Naive thymus-derived CD4-positive, alpha-beta T cell (primary cell): ENCODE measurements at regions not wholly inside any gene's neighbourhood (a gene's known extent, or its start where the extent isn't known, plus 50 kb on each side); places are given as distances from the start of the nearest gene placed in this dataset.

ENCODE experiments used
- ATAC-seq: fragments of 150-1000 bp; cut with Tn5 transposase; 2 replicates; pipeline ENCODE4 v1.10.0; 2021; ENCODE audit warnings: mild to moderate bottlenecking, moderate library complexity
- CTCF ChIA-PET: fragments of 350-600 bp; sonication (Branson Sonifier 250); formaldehyde crosslinking; loops from one replicate; lab custom pipeline; 2021; ENCODE audit warnings: antibody characterized with exemption; lab: Charles Lee
- POLR2A ChIA-PET: fragments of 350-600 bp; sonication (Branson Sonifier 250); formaldehyde crosslinking; loops from one replicate; lab custom pipeline; 2021; ENCODE audit warnings: antibody characterized with exemption, inconsistent platforms; lab: Charles Lee
- DNase-seq, 9 donors: peaks; one replicate each; pipeline versions ENCODE4 v3.0.0 to v3.0.0-alpha.2; 2020 to 2022; ENCODE audit warnings: mixed read lengths in 1 of 9
- H3K27ac ChIP-seq: one replicate; pipeline ENCODE4 v1.7.0; 2013; ENCODE audit warnings: mild to moderate bottlenecking, low read depth, low read length, moderate library complexity
- H3K27me3 ChIP-seq, 2 donors: one replicate each; pipeline ENCODE4 v1.7.0; 2013; ENCODE audit warnings: low read length in 2 of 2, mild to moderate bottlenecking in 2 of 2, moderate library complexity in 2 of 2; ENCODE audit not compliant: control insufficient read depth in 2 of 2, insufficient read depth in 2 of 2
- H3K36me3 ChIP-seq, 3 experiments: 1 replicate in 2 of 3; 2 replicates in 1 of 3; pipeline ENCODE4 v1.7.0; 2013; ENCODE audit warnings: low read length in 3 of 3, mild to moderate bottlenecking in 3 of 3, moderate library complexity in 1 of 3; ENCODE audit not compliant: insufficient read depth in 3 of 3, control insufficient read depth in 2 of 3
- H3K4me1 ChIP-seq, 2 donors: one replicate each; pipeline ENCODE4 v1.7.0; 2013; ENCODE audit warnings: low read length in 2 of 2, mild to moderate bottlenecking in 2 of 2, moderate library complexity in 1 of 2; ENCODE audit not compliant: control insufficient read depth in 2 of 2, insufficient read depth in 2 of 2
- H3K4me3 ChIP-seq: 2 replicates; pipeline ENCODE4 v1.7.0; 2013; ENCODE audit warnings: mild to moderate bottlenecking, low read length
- H3K9me3 ChIP-seq, 3 experiments: 1 replicate in 2 of 3; 2 replicates in 1 of 3; pipeline ENCODE4 v1.7.0; 2013; ENCODE audit warnings: low read length in 3 of 3; ENCODE audit not compliant: control insufficient read depth in 2 of 3
- H3K27ac Mint-ChIP-seq, 9 donors: one replicate each; pipeline ENCODE4 v1.8.0; 2020 to 2022; ENCODE audit warnings: mixed read lengths in 9 of 9, mild to moderate bottlenecking in 8 of 9, moderate library complexity in 5 of 9, inconsistent platforms in 2 of 9
- H3K27me3 Mint-ChIP-seq, 5 donors: one replicate each; pipeline ENCODE4 v1.8.0; 2021 to 2022; ENCODE audit warnings: mixed read lengths in 5 of 5, mild to moderate bottlenecking in 1 of 5
- H3K36me3 Mint-ChIP-seq, 5 donors: one replicate each; pipeline ENCODE4 v1.8.0; 2020 to 2022; ENCODE audit warnings: mixed read lengths in 5 of 5, mild to moderate bottlenecking in 3 of 5, inconsistent platforms in 1 of 5
- H3K4me1 Mint-ChIP-seq, 7 donors: one replicate each; pipeline ENCODE4 v1.8.0; 2020 to 2022; ENCODE audit warnings: mixed read lengths in 7 of 7, mild to moderate bottlenecking in 3 of 7, inconsistent platforms in 1 of 7
- H3K4me3 Mint-ChIP-seq, 10 donors: one replicate each; pipeline ENCODE4 v1.8.0; 2020 to 2022; ENCODE audit warnings: mild to moderate bottlenecking in 10 of 10, mixed read lengths in 10 of 10, moderate library complexity in 6 of 10, inconsistent platforms in 2 of 10
- H3K9me3 Mint-ChIP-seq, 11 donors: one replicate each; pipeline ENCODE4 v1.8.0; 2020 to 2022; ENCODE audit warnings: mixed read lengths in 11 of 11, mild to moderate bottlenecking in 4 of 11, inconsistent platforms in 1 of 11, moderate library complexity in 1 of 11
- intact Hi-C, 2 donors: fragments of 100-400 bp; cut with micrococcal nuclease; formaldehyde crosslinking; loops; one replicate each; pipeline ENCODE4 v1.15.1; 2023

GRCh38 chr5:17872204-17872603 is 237.9 kb downstream of the TAF11L14 start:
- ATAC-seq (no peak), DNase-seq (no peak)
- no peak overlapping the region for H3K27ac ChIP-seq
- intact Hi-C loops = no loop called here
- no peaks in the 10 kb centered on the region for H3K4me1 ChIP-seq
- H3K9me3 Mint-ChIP-seq = peaks cover 4 to 28% (median 11%) of the 10 kb centered on the region in 11 donors
- H3K36me3 ChIP-seq = no peaks in the 10 kb centered on the region
- H3K36me3 Mint-ChIP-seq = no peaks in the 10 kb centered on the region
- no peaks in the 10 kb centered on the region for H3K27me3 ChIP-seq
- H3K27me3 Mint-ChIP-seq = no peaks in the 10 kb centered on the region
- ChIA-PET POLR2A (no interaction called here), CTCF (no interaction called here)
- no peak overlapping the region for H3K4me3 Mint-ChIP-seq
- H3K4me3 ChIP-seq = no peak overlapping the region
- no peak overlapping the region for H3K27ac Mint-ChIP-seq
- no peaks in the 10 kb centered on the region for H3K9me3 ChIP-seq
- H3K4me1 Mint-ChIP-seq = peaks cover 0 to 1% (median 0%) of the 10 kb centered on the region in 7 donors

GRCh38 chr5:17878541-17878940 is 244.3 kb downstream of the TAF11L14 start:
- no peaks in the 10 kb centered on the region for H3K4me1 Mint-ChIP-seq
- Histone ChIP-seq H3K4me1 (no peaks in the 10 kb centered on the region), H3K4me3 (no peak overlapping the region), H3K27me3 (no peaks in the 10 kb centered on the region), H3K9me3 (no peaks in the 10 kb centered on the region), H3K27ac (no peak overlapping the region), H3K36me3 (no peaks in the 10 kb centered on the region)
- no peaks in the 10 kb centered on the region for H3K36me3 Mint-ChIP-seq
- H3K4me3 Mint-ChIP-seq = no peak overlapping the region
- ATAC-seq (no peak), DNase-seq (no peak)
- ChIA-PET CTCF (no interaction called here), POLR2A (no interaction called here)
- peaks cover 1 to 16% (median 10%) of the 10 kb centered on the region in 11 donors for H3K9me3 Mint-ChIP-seq
- H3K27ac Mint-ChIP-seq = no peak overlapping the region
- H3K27me3 Mint-ChIP-seq = no peaks in the 10 kb centered on the region
- intact Hi-C loops = no loop called here

- POLR2A ChIA-PET = no interaction called here
- intact Hi-C loops = no loop called here
Observed at GRCh38 chr5:17879276-17879675, 245.0 kb downstream of the TAF11L14 start.

GRCh38 chr5:17880869-17881268 is 246.6 kb downstream of the TAF11L14 start:
- Histone ChIP-seq H3K4me3 (no peak overlapping the region), H3K9me3 (no peaks in the 10 kb centered on the region), H3K27ac (no peak overlapping the region), H3K36me3 (no peaks in the 10 kb centered on the region), H3K4me1 (no peaks in the 10 kb centered on the region), H3K27me3 (no peaks in the 10 kb centered on the region)
- no peak overlapping the region for H3K27ac Mint-ChIP-seq
- no peak overlapping the region for H3K4me3 Mint-ChIP-seq
- DNase-seq (no peak), ATAC-seq (no peak)
- CTCF ChIA-PET = no interaction called here
- POLR2A ChIA-PET = no interaction called here
- intact Hi-C loops = no loop called here
- H3K27me3 Mint-ChIP-seq = no peaks in the 10 kb centered on the region
- peaks cover 0 to 9% (median 0%) of the 10 kb centered on the region in 5 donors for H3K36me3 Mint-ChIP-seq
- H3K9me3 Mint-ChIP-seq = peaks cover 0 to 18% (median 12%) of the 10 kb centered on the region in 11 donors
- H3K4me1 Mint-ChIP-seq = no peaks in the 10 kb centered on the region

More at GRCh38 chr5:17879276-17879675, 245.0 kb downstream of the TAF11L14 start:
- Mint-ChIP-seq H3K27me3 (no peaks in the 10 kb centered on the region), H3K36me3 (peaks cover 0 to under 1% (median 0%) of the 10 kb centered on the region in 5 donors), H3K4me1 (no peaks in the 10 kb centered on the region), H3K4me3 (no peak overlapping the region), H3K9me3 (peaks cover 0 to 16% (median 10%) of the 10 kb centered on the region in 11 donors), H3K27ac (no peak overlapping the region)
- Histone ChIP-seq H3K4me1 (no peaks in the 10 kb centered on the region), H3K36me3 (no peaks in the 10 kb centered on the region), H3K27me3 (no peaks in the 10 kb centered on the region), H3K9me3 (no peaks in the 10 kb centered on the region), H3K27ac (no peak overlapping the region), H3K4me3 (no peak overlapping the region)
- DNase-seq = no peak
- CTCF ChIA-PET = no interaction called here
- no peak for ATAC-seq

- H3K27me3 ChIP-seq = no peaks in the 10 kb centered on the region
- ATAC-seq (no peak), DNase-seq (no peak)
- H3K4me3 Mint-ChIP-seq = no peak overlapping the region
- H3K27ac ChIP-seq = no peak overlapping the region
- H3K4me3 ChIP-seq = no peak overlapping the region
- ChIA-PET POLR2A (no interaction called here), CTCF (no interaction called here)
- intact Hi-C loops = no loop called here
- H3K4me1 Mint-ChIP-seq = no peaks in the 10 kb centered on the region
- H3K27me3 Mint-ChIP-seq = no peaks in the 10 kb centered on the region
- H3K9me3 Mint-ChIP-seq = peaks cover 2 to 18% (median 13%) of the 10 kb centered on the region in 11 donors
- H3K9me3 ChIP-seq = no peaks in the 10 kb centered on the region
- H3K4me1 ChIP-seq = no peaks in the 10 kb centered on the region
- H3K27ac Mint-ChIP-seq = no peak overlapping the region
- H3K36me3 ChIP-seq = no peaks in the 10 kb centered on the region
- peaks cover 0 to 9% (median 0%) of the 10 kb centered on the region in 5 donors for H3K36me3 Mint-ChIP-seq
Observed at GRCh38 chr5:17882760-17883488, 248.7 kb downstream of the TAF11L14 start.

GRCh38 chr5:17888155-17888554 is 253.9 kb downstream of the TAF11L14 start:
- Histone ChIP-seq H3K27me3 (no peaks in the 10 kb centered on the region), H3K27ac (no peak overlapping the region), H3K4me1 (no peaks in the 10 kb centered on the region), H3K4me3 (no peak overlapping the region), H3K36me3 (no peaks in the 10 kb centered on the region), H3K9me3 (no peaks in the 10 kb centered on the region)
- CTCF ChIA-PET = interaction anchor here (0.6 kb wide), 1 partner anchor 159 kb away, joined by 7 read pairs; no protein-coding TSS in a partner anchor
- Mint-ChIP-seq H3K9me3 (peaks cover 5 to 24% (median 11%) of the 10 kb centered on the region in 11 donors), H3K36me3 (peaks cover 0 to 9% (median 0%) of the 10 kb centered on the region in 5 donors), H3K4me1 (no peaks in the 10 kb centered on the region), H3K27ac (no peak overlapping the region), H3K4me3 (no peak overlapping the region), H3K27me3 (no peaks in the 10 kb centered on the region)
- POLR2A ChIA-PET = no interaction called here
- no peak for ATAC-seq
- intact Hi-C loops = no loop called here
- DNase-seq = no peak

GRCh38 chr5:17890501-17890900 is 256.2 kb downstream of the TAF11L14 start:
- no peak for DNase-seq
- no peak overlapping the region for H3K27ac ChIP-seq
- Mint-ChIP-seq H3K9me3 (peaks cover 0 to 19% (median 3%) of the 10 kb centered on the region in 11 donors), H3K4me1 (no peaks in the 10 kb centered on the region), H3K27ac (no peak overlapping the region), H3K36me3 (no peaks in the 10 kb centered on the region), H3K27me3 (no peaks in the 10 kb centered on the region), H3K4me3 (no peak overlapping the region)
- H3K4me3 ChIP-seq = no peak overlapping the region
- H3K4me1 ChIP-seq = no peaks in the 10 kb centered on the region
- H3K36me3 ChIP-seq = no peaks in the 10 kb centered on the region
- no peaks in the 10 kb centered on the region for H3K9me3 ChIP-seq
- CTCF ChIA-PET = no interaction called here
- no peak for ATAC-seq
- no peaks in the 10 kb centered on the region for H3K27me3 ChIP-seq
- intact Hi-C loops = no loop called here
- POLR2A ChIA-PET = no interaction called here
